NCI-H2081 treated with DMSO at 0.1 percent for 48 hours (cell line): ENCODE measurements at regions not wholly inside any gene's neighbourhood (a gene's known extent, or its start where the extent isn't known, plus 50 kb on each side); places are given as distances from the start of the nearest gene placed in this dataset.
"Not testable (repeated sequence)": the region's sequence is repeated elsewhere in the genome, so short reads cannot be mapped to it uniquely, and the experiment has no call there.

Source experiments
- DNase-seq: peaks from one replicate; lab custom pipeline; 2025; lab: John Stamatoyannopoulos, UW

GRCh38 chr3:188974856-188975599 is 196.7 kb upstream of the TPRG1 start:
- no peak for DNase-seq

GRCh38 chr3:188975600-188976314 is 196.0 kb upstream of the TPRG1 start:
- no peak for DNase-seq

GRCh38 chr3:188976407-188976806 is 195.4 kb upstream of the TPRG1 start:
- no peak for DNase-seq

GRCh38 chr3:188978421-188979171 is 193.2 kb upstream of the TPRG1 start:
- DNase-seq: no peak

- DNase-seq: peak; percentile 20
Measured at GRCh38 chr3:188979248-188979647, 192.5 kb upstream of the TPRG1 start.

- no peak for DNase-seq
Measured at GRCh38 chr3:188979669-188980310, 192.0 kb upstream of the TPRG1 start.

- peak; percentile 76 for DNase-seq
Measured at GRCh38 chr3:188993181-188993580, 178.6 kb upstream of the TPRG1 start.

GRCh38 chr3:189001559-189001958 is 170.2 kb upstream of the TPRG1 start:
- no peak for DNase-seq

GRCh38 chr3:189003410-189003809 is 168.4 kb upstream of the TPRG1 start:
- DNase-seq: no peak

GRCh38 chr3:189013224-189013888 is 158.4 kb upstream of the TPRG1 start:
- no peak for DNase-seq

GRCh38 chr3:189014526-189014925 is 157.2 kb upstream of the TPRG1 start:
- no peak for DNase-seq

- not testable (repeated sequence) for DNase-seq
Measured at GRCh38 chr3:189022576-189023466, 148.9 kb upstream of the TPRG1 start.

GRCh38 chr3:189025866-189026265 is 145.9 kb upstream of the TPRG1 start:
- DNase-seq: no peak

- no peak for DNase-seq
Measured at GRCh38 chr3:189027626-189028155, 144.1 kb upstream of the TPRG1 start.

- no peak for DNase-seq
Measured at GRCh38 chr3:189038773-189039745, 132.7 kb upstream of the TPRG1 start.

- DNase-seq: no peak
Measured at GRCh38 chr3:189040656-189041335, 131.0 kb upstream of the TPRG1 start.

GRCh38 chr3:189041482-189042090 is 130.2 kb upstream of the TPRG1 start:
- DNase-seq: peak; percentile 23

- no peak for DNase-seq
Measured at GRCh38 chr3:189042832-189043231, 128.9 kb upstream of the TPRG1 start.
